Upper lobe of right lung (tissue), 1 donor: ENCODE measurements at regions not wholly inside any gene's neighbourhood (a gene's known extent, or its start where the extent isn't known, plus 50 kb on each side); places are given as distances from the start of the nearest gene placed in this dataset.
"Not testable (repeated sequence)": the region's sequence is repeated elsewhere in the genome, so short reads cannot be mapped to it uniquely, and the experiment has no call there.

Experiments used
- ATAC-seq: fragments of 200-7000 bp; cut with Tn5 transposase; one replicate; pipeline ENCODE4 v1.9.1; 2020; ENCODE audit warnings: mild to moderate bottlenecking, moderate library complexity
- DNase-seq: peaks from one replicate; pipeline ENCODE4 v3.0.0-alpha.2; 2020
- H3K27ac ChIP-seq: fragments of 200-600 bp; one replicate; pipeline ENCODE4 v1.8.0; 2022
- H3K27me3 ChIP-seq: fragments of 200-600 bp; one replicate; pipeline ENCODE4 v1.8.0; 2022; ENCODE audit warnings: mild to moderate bottlenecking
- H3K36me3 ChIP-seq: fragments of 200-600 bp; one replicate; pipeline ENCODE4 v1.8.0; 2022
- H3K4me1 ChIP-seq: fragments of 200-600 bp; one replicate; pipeline ENCODE4 v1.8.0; 2022
- H3K4me3 ChIP-seq: fragments of 200-600 bp; one replicate; pipeline ENCODE4 v1.8.0; 2022; ENCODE audit warnings: mild to moderate bottlenecking
- H3K9me3 ChIP-seq: fragments of 200-600 bp; one replicate; pipeline ENCODE4 v1.8.0; 2022
- CTCF ChIP-seq: fragments of 200-600 bp; IDR thresholded peaks from one replicate; pipeline ENCODE4 v1.8.0; 2022; ENCODE audit warnings: antibody characterized with exemption
- intact Hi-C: fragments of 100-400 bp; cut with DNase I; formaldehyde crosslinking; loops from one replicate; pipeline ENCODE4 v1.11.0; 2022
- donor health status: DM: no; HTN: yes; CAD: no; lungs with severe emphysema.

DNA sequence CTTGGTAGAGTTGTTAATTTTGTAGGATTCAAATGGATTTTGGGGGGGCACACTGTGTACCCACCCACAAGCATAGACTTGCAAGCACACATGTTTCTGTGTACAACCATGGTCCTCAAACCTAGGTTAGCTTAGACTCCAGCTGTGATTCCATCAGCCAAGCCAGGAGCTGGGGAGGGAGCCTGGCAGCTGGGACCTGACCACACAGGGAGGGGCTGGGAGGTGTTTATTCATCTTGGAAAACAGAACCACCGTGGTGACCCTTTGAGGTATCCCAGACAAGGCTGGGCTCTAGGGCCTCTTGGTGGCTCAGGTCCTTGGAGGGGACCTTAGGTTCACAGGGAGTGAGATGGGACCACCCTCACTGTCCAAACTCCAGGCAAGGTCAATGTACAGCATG is 410.3 kb downstream of the NEBL start:
- no peaks in the 10 kb centered on the region for H3K27me3 ChIP-seq
- no peak for ATAC-seq
- no peaks in the 10 kb centered on the region for H3K9me3 ChIP-seq
- no peaks in the 10 kb centered on the region for H3K4me1 ChIP-seq
- TF ChIP-seq CTCF = no peak
- H3K27ac ChIP-seq = no peak overlapping the region
- no peak overlapping the region for H3K4me3 ChIP-seq
- no peak for DNase-seq
- intact Hi-C loops = no loop called here
- no peaks in the 10 kb centered on the region for H3K36me3 ChIP-seq

GRCh38 chr10:20485554-20485953 is 411.6 kb downstream of the NEBL start:
- TF ChIP-seq CTCF = no peak
- Histone ChIP-seq H3K4me3 (no peak overlapping the region), H3K36me3 (no peaks in the 10 kb centered on the region), H3K27me3 (no peaks in the 10 kb centered on the region), H3K27ac (no peak overlapping the region), H3K9me3 (no peaks in the 10 kb centered on the region), H3K4me1 (no peaks in the 10 kb centered on the region)
- intact Hi-C loops = no loop called here
- ATAC-seq = no peak
- DNase-seq = no peak

DNA sequence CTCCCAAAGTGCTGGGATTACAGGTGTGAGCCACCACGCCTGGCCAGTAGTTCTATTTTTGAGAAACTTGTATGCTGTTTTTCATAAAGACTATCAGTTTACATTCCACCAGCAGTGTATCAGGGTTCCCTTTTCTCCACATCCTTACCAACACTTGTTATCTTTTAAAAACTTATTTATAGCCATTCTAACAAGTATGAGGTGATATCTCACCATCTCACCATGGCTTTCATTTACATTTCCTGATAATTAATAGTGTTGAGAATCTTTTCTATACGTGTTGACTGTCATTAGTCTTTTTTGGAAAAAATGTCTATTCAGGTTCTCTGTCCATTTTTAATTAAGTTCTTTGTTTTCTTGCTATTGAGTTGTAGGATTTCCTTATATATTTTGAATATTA is 416.1 kb downstream of the NEBL start:
- Histone ChIP-seq H3K27ac (no peak overlapping the region), H3K36me3 (no peaks in the 10 kb centered on the region), H3K4me1 (no peaks in the 10 kb centered on the region), H3K4me3 (no peak overlapping the region), H3K9me3 (no peaks in the 10 kb centered on the region), H3K27me3 (no peaks in the 10 kb centered on the region)
- intact Hi-C loops = no loop called here
- DNase-seq = no peak
- ATAC-seq = no peak
- TF ChIP-seq CTCF = no peak

DNA sequence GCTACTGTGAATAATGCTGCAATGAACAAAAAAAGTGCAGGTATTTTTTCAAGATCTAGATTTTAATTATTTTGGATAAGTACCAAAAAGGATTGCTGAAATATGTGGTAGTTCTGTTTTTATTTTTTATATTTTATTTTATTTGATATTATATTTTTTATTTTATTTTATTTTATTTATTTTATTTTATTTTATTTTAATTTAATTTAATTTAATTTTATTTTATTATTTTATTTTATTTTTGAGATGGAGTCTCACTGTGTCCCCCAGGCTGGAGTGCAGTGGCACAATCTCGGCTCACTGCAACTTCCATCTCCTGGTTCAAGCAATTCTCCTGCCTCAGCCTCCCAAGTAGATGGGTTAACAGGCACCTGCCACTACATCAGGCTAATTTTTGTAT is 416.5 kb downstream of the NEBL start:
- ATAC-seq, H3K36me3 ChIP-seq, DNase-seq, H3K27me3 ChIP-seq, H3K4me3 ChIP-seq, H3K4me1 ChIP-seq, H3K9me3 ChIP-seq, intact Hi-C loops, H3K27ac ChIP-seq: not testable (repeated sequence)

DNA sequence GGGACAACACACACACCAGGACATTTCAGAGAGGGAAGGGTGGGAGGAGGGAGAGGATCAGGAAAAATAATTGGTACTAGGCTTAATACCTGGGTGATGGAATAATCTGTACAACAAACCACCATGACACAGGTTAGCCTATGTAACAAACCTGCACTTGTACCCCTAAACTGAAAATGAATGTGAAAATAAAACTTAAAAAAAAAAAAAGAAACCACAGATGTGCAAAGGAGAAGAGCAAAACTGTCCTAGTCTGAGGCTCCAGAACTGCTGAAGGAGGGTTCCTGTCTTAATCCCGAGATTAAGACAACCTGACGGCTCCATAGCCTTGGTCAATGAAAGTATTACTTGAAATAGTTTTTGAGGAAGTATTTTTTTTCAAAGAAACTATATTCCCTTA is 423.0 kb downstream of the NEBL start:
- ATAC-seq (no peak), DNase-seq (no peak)
- Histone ChIP-seq H3K36me3 (no peaks in the 10 kb centered on the region), H3K27me3 (no peaks in the 10 kb centered on the region), H3K4me3 (no peak overlapping the region), H3K4me1 (no peaks in the 10 kb centered on the region), H3K9me3 (no peaks in the 10 kb centered on the region), H3K27ac (no peak overlapping the region)
- intact Hi-C loops = no loop called here
- TF ChIP-seq CTCF = no peak

- TF ChIP-seq CTCF = no peak
- Histone ChIP-seq H3K4me1 (no peaks in the 10 kb centered on the region), H3K27me3 (no peaks in the 10 kb centered on the region), H3K4me3 (no peak overlapping the region), H3K27ac (no peak overlapping the region), H3K36me3 (no peaks in the 10 kb centered on the region), H3K9me3 (no peaks in the 10 kb centered on the region)
- intact Hi-C loops = no loop called here
- DNase-seq (no peak), ATAC-seq (no peak)
These were observed 423.9 kb downstream of the NEBL start for GRCh38 chr10:20473023-20473760.
